ENCODE measurements at regions not wholly inside any gene's neighbourhood (a gene's known extent, or its start where the extent isn't known, plus 50 kb on each side); places are given as distances from the start of the nearest gene placed in this dataset.
A peak's percentile ranks its signal among the peaks of the same experiment; 100 is the strongest.

DNA sequence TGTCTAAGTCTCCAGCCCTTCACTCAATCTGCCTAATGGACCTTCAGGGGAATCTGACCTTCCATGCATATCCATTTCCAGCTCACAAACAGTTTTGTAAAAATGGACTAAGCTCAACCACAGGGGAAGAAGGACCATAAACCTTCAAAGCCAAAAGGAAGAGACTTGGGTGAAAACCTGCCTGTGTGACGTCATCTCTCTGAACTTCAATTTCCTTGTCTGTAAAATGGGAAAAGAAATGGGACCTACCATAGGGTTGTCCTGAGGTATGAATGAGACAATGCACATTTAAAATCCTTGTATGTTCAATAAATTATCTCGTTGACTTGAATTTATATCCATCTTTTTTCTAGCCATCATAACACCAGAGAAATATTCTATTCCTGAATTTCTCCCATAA is 370.7 kb downstream of the INSC start:
- no peaks in the 10 kb centered on the region for H3K4me1 ChIP-seq (ENCODE audit: insufficient read depth)
- no peaks in the 10 kb centered on the region for H3K79me2 ChIP-seq
- TF ChIP-seq EZH2phosphoT487 (IDR thresholded peaks at IDR 0.05; ENCODE audit: low read depth, severe bottlenecking, unreplicated experiment) (no peak), EZH2 (IDR thresholded peaks at IDR 0.05; ENCODE audit: borderline replicate concordance) (no peak)
- TF ChIP-seq, protein P1, sequence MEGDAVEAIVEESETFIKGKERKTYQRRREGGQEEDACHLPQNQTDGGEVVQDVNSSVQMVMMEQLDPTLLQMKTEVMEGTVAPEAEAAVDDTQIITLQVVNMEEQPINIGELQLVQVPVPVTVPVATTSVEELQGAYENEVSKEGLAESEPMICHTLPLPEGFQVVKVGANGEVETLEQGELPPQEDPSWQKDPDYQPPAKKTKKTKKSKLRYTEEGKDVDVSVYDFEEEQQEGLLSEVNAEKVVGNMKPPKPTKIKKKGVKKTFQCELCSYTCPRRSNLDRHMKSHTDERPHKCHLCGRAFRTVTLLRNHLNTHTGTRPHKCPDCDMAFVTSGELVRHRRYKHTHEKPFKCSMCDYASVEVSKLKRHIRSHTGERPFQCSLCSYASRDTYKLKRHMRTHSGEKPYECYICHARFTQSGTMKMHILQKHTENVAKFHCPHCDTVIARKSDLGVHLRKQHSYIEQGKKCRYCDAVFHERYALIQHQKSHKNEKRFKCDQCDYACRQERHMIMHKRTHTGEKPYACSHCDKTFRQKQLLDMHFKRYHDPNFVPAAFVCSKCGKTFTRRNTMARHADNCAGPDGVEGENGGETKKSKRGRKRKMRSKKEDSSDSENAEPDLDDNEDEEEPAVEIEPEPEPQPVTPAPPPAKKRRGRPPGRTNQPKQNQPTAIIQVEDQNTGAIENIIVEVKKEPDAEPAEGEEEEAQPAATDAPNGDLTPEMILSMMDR (IDR thresholded peaks at IDR 0.05; ENCODE audit: poor library complexity), result no peak
- H2AFZ ChIP-seq, result no peak overlapping the region
- DNase-seq (ENCODE audit: low spot score), result no peak
- WGBS (ENCODE audit: low lambda C conversion rate, missing lambda C conversion rate), result 94% methylated on average over 2 of the region's 2 CpGs
- H3K27me3 ChIP-seq, result no peaks in the 10 kb centered on the region
- no peaks in the 10 kb centered on the region for H3K9me2 ChIP-seq (replicated peaks; ENCODE audit: insufficient read depth)
- H3K9me3 ChIP-seq (ENCODE audit: low read depth), result no peaks in the 10 kb centered on the region
- H3K4me2 ChIP-seq, result no peak overlapping the region
- H4K20me1 ChIP-seq (ENCODE audit: insufficient read depth, poor library complexity, severe bottlenecking), result no peaks in the 10 kb centered on the region
- no peak overlapping the region for H3K27ac ChIP-seq
- H3K36me3 ChIP-seq (replicated peaks; ENCODE audit: insufficient read depth, low read depth), result no peaks in the 10 kb centered on the region
- no peak overlapping the region for H3K4me3 ChIP-seq

DNA sequence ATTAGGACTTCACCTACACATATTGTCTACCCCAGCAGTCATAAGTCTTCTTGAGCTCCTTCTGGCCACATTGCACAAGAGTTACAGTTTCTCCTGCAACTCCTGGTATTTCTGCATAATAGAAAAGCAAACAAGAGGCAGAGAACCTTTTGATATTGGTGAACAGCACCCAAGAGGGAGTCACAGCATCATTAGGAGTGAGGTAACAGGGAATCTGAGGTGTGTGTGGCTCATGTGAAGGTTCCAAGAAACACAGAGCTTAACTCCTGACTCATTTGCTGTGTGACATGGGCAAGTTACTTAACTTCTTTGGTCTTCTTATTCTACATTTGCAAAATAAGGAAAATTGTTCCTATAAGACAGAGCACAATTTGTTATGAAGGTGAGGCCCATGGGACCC is 374.6 kb downstream of the INSC start:
- Histone ChIP-seq H3K36me3 (replicated peaks; ENCODE audit: insufficient read depth, low read depth) (no peaks in the 10 kb centered on the region), H4K20me1 (ENCODE audit: insufficient read depth, poor library complexity, severe bottlenecking) (no peaks in the 10 kb centered on the region), H3K79me2 (no peaks in the 10 kb centered on the region), H3K9me3 (ENCODE audit: low read depth) (no peaks in the 10 kb centered on the region), H3K9me2 (replicated peaks; ENCODE audit: insufficient read depth) (no peaks in the 10 kb centered on the region), H3K4me1 (ENCODE audit: insufficient read depth) (no peaks in the 10 kb centered on the region), H3K27me3 (no peaks in the 10 kb centered on the region), H3K27ac (peak overlapping the region; percentile 15), H3K4me2 (no peak overlapping the region), H3K4me3 (no peak overlapping the region), H2AFZ (no peak overlapping the region)
- no peak for DNase-seq (ENCODE audit: low spot score)
- TF ChIP-seq EZH2 (IDR thresholded peaks at IDR 0.05; ENCODE audit: borderline replicate concordance) (no peak), EZH2phosphoT487 (IDR thresholded peaks at IDR 0.05; ENCODE audit: low read depth, severe bottlenecking, unreplicated experiment) (no peak)
- TF ChIP-seq, protein P1 (IDR thresholded peaks at IDR 0.05; ENCODE audit: poor library complexity), result no peak

DNA sequence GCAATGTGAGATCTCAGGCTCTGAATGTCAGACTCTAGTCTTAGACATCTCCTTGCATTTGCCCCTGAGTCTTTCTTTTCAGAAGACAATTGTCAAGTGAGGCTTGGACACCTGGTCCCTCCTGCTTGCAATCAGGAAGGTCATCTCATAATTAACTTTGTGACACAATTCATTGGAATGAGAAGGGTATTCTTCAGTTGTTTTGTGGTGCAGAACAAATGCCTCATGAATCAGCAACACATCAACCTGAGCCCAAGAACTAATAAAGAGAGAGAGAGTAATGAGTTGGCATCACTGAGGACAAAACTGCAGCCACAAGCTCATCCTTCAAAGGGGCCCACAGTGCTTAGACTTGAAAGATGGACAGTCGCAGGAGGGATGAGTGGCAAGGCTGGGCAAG is 375.8 kb downstream of the INSC start:
- Histone ChIP-seq H3K27me3 (no peaks in the 10 kb centered on the region), H4K20me1 (ENCODE audit: insufficient read depth, poor library complexity, severe bottlenecking) (no peaks in the 10 kb centered on the region), H3K79me2 (no peaks in the 10 kb centered on the region), H3K27ac (no peak overlapping the region), H3K4me2 (no peak overlapping the region), H3K4me1 (ENCODE audit: insufficient read depth) (no peaks in the 10 kb centered on the region), H3K4me3 (no peak overlapping the region), H3K9me2 (replicated peaks; ENCODE audit: insufficient read depth) (no peaks in the 10 kb centered on the region), H3K9me3 (ENCODE audit: low read depth) (no peaks in the 10 kb centered on the region), H3K36me3 (replicated peaks; ENCODE audit: insufficient read depth, low read depth) (no peaks in the 10 kb centered on the region), H2AFZ (no peak overlapping the region)
- no peak for TF ChIP-seq EZH2phosphoT487 (IDR thresholded peaks at IDR 0.05; ENCODE audit: low read depth, severe bottlenecking, unreplicated experiment)
- TF ChIP-seq, protein P1 (IDR thresholded peaks at IDR 0.05; ENCODE audit: poor library complexity), result no peak
- TF ChIP-seq EZH2 (IDR thresholded peaks at IDR 0.05; ENCODE audit: borderline replicate concordance), result no peak
- no peak for DNase-seq (ENCODE audit: low spot score)
- 100% methylated on average over 1 of the region's 1 CpG for WGBS (ENCODE audit: low lambda C conversion rate, missing lambda C conversion rate)

DNA sequence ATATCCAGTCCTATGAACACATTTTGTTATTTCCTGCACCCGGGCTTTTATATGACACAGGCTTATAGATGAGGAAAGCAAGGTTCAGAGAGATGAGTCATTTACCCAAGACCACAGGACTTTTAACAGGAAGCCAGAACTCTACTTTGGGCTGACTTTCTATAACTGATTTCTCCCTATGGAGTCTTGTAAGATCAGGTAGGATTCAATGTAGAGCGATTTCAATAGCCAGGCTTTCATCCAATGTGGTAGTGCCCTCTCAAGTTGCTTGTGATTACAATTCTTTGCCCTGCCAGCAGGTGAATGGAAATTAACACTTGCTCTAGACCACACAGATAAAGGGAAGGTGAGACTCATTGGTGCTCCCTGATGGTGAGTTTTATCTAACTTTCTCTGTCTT is 378.3 kb downstream of the INSC start:
- Histone ChIP-seq H2AFZ (no peak overlapping the region), H3K27ac (no peak overlapping the region), H3K79me2 (no peaks in the 10 kb centered on the region), H4K20me1 (ENCODE audit: insufficient read depth, poor library complexity, severe bottlenecking) (no peaks in the 10 kb centered on the region), H3K36me3 (replicated peaks; ENCODE audit: insufficient read depth, low read depth) (no peaks in the 10 kb centered on the region), H3K9me3 (ENCODE audit: low read depth) (no peaks in the 10 kb centered on the region), H3K4me3 (no peak overlapping the region), H3K4me2 (no peak overlapping the region), H3K27me3 (no peaks in the 10 kb centered on the region), H3K9me2 (replicated peaks; ENCODE audit: insufficient read depth) (no peaks in the 10 kb centered on the region), H3K4me1 (ENCODE audit: insufficient read depth) (peaks cover 5% of the 10 kb centered on the region)
- no peak for DNase-seq (ENCODE audit: low spot score)
- 53% methylated on average over 2 of the region's 2 CpGs for WGBS (ENCODE audit: low lambda C conversion rate, missing lambda C conversion rate)
- TF ChIP-seq, protein P1 (IDR thresholded peaks at IDR 0.05; ENCODE audit: poor library complexity), result no peak
- TF ChIP-seq EZH2phosphoT487 (IDR thresholded peaks at IDR 0.05; ENCODE audit: low read depth, severe bottlenecking, unreplicated experiment) (no peak), EZH2 (IDR thresholded peaks at IDR 0.05; ENCODE audit: borderline replicate concordance) (no peak)
